Muscle of back (tissue), 3 donors: ENCODE measurements at regions not wholly inside any gene's neighbourhood (a gene's known extent, or its start where the extent isn't known, plus 50 kb on each side); places are given as distances from the start of the nearest gene placed in this dataset.
"Not testable (repeated sequence)": the region's sequence is repeated elsewhere in the genome, so short reads cannot be mapped to it uniquely, and the experiment has no call there.

Experiments used
- DNase-seq, 3 donors: peaks; one replicate each; pipeline versions ENCODE4 v3.0.0 to v3.0.0-alpha.2; 2013

- no peak for DNase-seq
Observed at GRCh38 chr3:151555523-151555922, 94.7 kb upstream of the IGSF10 start.

GRCh38 chr3:151553888-151554287 is 93.0 kb upstream of the IGSF10 start:
- DNase-seq: no peak

DNA sequence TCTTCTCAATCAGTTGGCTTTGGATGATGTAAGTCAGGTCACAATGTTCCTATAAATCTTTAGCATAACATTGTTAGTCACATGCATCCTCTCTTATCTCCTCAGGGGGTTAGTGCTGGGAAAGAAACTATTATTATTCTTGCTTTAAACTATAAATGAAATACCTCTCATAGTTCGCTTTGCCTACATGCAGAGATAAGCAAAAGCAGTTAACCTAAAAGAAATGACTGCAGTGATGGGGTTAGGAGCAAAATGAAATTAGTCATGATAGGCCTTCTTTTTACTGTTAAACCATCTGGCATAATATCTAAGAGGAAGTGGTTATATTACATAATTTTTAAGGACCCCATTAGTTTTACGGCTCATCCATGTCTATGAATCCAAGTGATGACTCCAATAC is 91.7 kb upstream of the IGSF10 start:
- no peak for DNase-seq

GRCh38 chr3:151550642-151551041 is 89.8 kb upstream of the IGSF10 start:
- DNase-seq: no peak

DNA sequence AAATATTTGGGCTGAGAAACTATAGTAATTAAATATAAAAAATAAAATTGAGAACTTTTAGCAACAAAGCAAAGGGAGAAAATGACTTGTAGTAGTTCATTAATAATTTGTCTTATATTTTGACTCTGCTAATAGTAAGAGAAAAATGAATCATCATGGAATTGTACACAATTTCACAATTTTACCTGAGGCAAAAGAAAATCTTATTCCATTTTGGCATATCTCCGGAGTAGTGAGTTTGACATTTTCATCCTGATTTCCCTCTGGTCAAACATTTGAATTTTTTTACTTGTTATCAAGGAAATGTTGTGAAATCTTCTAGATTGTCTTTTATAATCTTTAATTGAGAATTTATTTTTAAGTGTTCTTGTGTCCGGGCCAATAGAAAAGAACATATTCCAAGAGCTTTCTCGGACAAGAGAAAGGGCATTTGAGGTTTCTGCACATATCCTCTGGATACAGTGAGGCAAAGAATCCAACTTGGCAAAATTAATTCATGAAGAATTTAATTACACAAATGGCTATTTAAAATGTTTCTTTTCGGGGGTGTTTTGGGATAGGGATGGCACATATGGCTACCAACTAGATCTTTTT is 89.3 kb upstream of the IGSF10 start:
- no peak for DNase-seq

GRCh38 chr3:151548195-151548594 is 87.3 kb upstream of the IGSF10 start:
- no peak for DNase-seq

- no peak for DNase-seq
Observed at GRCh38 chr3:151544164-151544548, 83.3 kb upstream of the IGSF10 start.

- no peak for DNase-seq
Observed at GRCh38 chr3:151541178-151541577, 80.3 kb upstream of the IGSF10 start.

GRCh38 chr3:151539599-151539998 is 78.7 kb upstream of the IGSF10 start:
- no peak for DNase-seq

DNA sequence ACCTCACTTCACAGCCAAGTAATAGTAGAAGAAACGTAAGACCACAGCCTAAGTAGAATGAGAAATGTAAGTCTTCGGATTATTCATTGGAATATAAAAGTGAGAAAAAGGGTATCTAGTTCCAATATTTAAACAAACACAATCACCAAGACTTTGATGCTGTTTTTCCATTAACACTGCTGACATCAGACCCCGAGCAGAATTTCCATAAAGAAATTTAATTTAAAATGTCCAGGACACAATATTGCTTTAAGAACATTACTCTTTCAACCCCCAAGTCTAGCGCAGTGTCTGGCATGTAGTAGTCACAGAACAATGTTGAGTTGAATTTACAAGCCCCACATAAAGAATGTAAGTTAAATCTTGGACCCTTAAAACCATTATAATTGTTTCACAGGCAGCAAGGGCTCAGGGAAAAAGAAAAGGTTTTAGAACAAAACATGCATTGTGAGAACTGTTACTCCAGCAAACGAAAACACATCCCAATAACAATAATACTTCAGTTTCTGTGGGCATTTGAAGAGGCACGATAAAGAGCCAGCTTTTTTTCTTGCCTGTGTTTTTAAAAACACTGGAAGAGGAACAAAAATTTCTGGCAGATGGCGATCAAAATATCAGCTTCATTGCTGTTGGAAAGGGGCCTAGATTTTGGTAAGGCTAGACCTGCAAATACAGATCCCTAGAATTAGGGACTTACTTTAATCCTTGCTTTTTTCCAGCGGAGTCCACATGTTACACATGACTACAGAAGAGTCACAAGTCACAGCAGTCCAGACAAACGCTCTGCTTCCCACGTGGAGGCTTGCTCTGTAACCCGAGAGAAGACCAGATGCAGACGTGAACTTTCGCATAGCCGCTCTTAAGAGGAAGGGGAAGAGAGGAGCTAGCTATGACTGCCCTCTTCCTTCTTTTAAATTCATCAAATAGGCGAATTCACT is 77.9 kb upstream of the IGSF10 start:
- peak; percentile 67 to 90 (median 71) for DNase-seq

DNA sequence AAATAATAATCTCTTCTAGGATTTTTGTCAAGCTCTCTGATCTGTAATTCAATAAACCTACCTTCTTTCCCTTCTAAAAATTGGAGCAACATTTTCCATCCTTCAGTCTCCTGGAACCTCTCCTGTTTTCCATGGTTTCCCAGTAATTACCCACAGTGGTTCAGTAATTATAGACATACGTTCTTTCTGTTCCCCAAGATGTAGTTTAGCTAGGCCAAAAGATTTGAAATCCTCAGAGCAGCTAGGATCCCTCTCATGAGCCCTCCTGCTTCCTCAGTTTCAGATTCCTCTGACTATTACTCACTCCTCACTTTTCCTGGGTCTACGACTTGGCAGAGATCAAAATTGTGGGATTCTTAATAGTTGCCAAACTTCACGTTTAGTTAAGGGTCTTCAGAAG is 76.9 kb upstream of the IGSF10 start:
- DNase-seq: peak; percentile 56 to 76 (median 72)

- no peak for DNase-seq
Observed at GRCh38 chr3:151526757-151527156, 65.9 kb upstream of the IGSF10 start.

DNA sequence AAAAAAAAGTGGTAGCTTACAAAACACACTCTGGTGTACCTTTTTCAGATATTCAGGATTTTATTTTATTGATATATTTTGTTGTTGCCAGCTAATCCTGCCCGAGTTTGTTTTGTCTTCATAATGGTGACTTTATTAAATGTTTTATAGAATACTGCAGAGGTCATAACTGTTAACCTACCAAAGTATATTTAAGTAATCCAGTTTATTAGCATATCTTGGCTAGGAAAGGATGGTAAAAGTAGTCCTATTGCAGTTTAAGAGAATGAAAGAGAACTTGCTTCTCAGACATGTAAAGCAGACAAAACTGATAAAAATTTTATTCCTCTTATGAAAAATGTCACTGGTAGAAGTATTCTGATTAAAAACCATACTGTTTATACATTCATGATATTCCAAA is 59.2 kb upstream of the IGSF10 start:
- DNase-seq: no peak

DNA sequence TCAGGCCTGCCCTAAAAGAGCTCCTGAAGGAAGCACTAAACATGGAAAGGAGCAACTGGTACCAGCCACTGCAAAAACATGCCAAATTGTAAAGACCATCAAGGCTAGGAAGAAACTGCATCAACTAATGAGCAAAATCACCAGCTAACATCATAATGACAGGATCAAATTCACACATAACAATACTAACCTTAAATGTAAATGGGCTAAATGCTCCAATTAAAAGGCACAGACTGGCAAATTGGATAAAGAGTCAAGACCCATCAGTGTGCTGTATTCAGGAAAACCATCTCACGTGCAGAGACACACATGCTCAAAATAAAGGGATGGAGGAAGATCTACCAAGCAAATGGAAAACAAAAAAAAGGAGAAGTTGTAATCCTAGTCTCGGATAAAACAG is 50.6 kb upstream of the IGSF10 start:
- DNase-seq: not testable (repeated sequence)
